Stimulated activated CD4-positive, alpha-beta T cell treated with anti-CD3 and anti-CD28 coated beads, Interleukin-1b, Interleukin-23, amount 100 ng/mL, for 24 hours (primary cell): ENCODE measurements at regions not wholly inside any gene's neighbourhood (a gene's known extent, or its start where the extent isn't known, plus 50 kb on each side); places are given as distances from the start of the nearest gene placed in this dataset.
"Not testable (repeated sequence)": the region's sequence is repeated elsewhere in the genome, so short reads cannot be mapped to it uniquely, and the experiment has no call there.

Source experiments
- DNase-seq, 4 experiments: peaks; one replicate each; pipeline ENCODE4 v3.0.0-alpha.2; 2020; ENCODE audit warnings: low read depth in 4 of 4, low spot score in 1 of 4

GRCh38 chr19:28148554-28148953 lies 1064.4 kb downstream of the UQCRFS1 start:
- no peak for DNase-seq

GRCh38 chr19:28142258-28142657 lies 1070.7 kb downstream of the UQCRFS1 start:
- no peak for DNase-seq

DNA sequence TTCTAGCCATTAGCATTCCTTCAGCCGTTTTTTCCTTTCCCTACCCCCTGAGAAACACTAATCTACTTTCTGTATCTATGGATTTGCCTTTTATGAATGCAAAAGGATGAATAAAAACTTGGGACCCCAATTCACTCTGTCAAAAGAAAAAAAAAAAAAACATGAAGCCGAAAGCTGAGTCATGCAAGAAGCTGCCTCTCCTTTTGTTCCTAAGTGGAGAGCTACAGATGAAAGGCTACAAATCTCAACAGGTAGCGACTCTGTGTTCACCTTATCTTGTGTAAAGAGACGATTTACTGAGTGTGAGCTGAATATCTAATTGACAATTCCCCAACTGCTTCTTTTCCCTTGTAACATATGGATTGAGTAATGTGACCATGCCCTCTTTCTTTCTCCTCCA lies 1072.8 kb downstream of the UQCRFS1 start:
- DNase-seq, result no peak

GRCh38 chr19:28137772-28138171 lies 1075.2 kb downstream of the UQCRFS1 start:
- no peak for DNase-seq

GRCh38 chr19:28136796-28137195 lies 1076.2 kb downstream of the UQCRFS1 start:
- no peak for DNase-seq

DNA sequence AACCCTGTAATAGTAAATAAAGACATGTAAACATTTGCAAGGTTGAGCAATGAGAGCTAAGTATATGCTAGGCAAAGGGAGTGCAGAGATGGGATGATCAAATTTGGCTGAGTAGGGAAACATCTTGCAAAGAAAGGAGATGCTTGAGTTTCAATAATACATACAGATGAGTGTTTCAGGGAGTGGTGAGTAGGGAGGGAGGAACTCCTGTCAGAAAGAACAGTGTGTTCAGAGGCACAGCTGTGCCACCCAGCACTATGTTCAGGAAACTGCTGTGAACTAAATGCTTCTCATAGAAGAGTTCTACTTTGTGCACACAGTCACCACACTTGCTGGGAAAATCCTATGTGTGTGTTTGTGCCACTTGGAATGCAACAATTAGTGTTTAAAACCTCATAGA lies 1077.1 kb downstream of the UQCRFS1 start:
- DNase-seq, result no peak

DNA sequence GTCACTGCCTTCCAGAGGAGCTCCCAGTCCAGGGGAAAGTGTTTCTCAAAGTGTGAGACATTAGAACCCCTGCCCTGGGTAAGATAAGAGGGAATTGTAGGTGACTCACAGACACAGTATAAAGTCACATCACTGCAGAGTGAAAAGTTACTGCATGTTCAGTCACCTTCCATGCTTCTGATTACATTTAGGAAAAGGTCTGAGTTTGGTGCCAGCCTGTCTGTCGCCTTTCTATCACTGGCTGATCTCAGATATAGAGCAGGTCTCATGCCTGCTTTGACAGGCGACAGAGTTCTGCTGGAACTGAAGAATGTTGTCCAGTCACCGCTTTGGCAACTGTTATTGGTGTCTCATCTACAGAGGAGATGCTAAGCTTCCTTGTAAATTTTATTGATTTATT lies 1078.6 kb downstream of the UQCRFS1 start:
- no peak for DNase-seq

DNA sequence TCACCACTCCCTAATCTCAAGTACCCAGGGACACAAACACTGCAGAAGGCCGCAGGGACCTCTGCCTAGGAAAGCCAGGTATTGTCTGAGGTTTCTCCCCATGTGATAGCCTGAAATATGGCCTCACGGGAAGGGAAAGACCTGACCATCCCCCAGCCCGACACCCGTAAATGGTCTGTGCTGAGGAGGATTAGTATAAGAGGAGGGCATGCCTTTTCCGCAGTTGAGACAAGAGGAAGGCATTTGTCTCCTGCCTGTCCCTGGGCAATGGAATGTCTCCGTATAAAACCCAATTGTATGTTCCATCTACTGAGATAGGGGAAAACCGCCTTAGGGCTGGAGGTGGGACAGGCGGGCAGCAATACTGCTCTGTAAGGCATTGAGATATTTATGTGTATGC lies 1082.1 kb downstream of the UQCRFS1 start:
- not testable (repeated sequence) for DNase-seq

DNA sequence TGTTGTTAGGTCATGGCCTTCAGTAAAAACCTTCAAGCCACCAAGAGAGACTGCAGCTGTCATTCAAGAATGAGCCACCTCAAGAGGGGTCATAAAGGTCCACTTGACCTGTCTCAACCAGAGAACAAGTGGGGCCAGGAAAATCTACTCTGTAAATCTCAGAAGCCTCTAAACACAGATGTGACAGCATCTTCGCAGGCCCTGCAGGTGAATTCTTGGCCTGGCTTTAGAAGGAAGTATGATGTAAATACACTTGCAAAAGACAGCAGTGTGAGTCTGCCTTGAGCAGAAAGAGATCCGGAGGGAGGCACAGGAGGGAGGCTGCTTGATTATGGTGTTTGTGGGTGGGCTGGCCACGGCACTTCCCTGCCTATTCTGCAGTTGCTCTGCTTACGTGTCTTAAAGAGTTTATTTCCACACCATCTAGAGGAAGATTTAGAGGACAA lies 1082.9 kb downstream of the UQCRFS1 start:
- DNase-seq, result no peak

GRCh38 chr19:28128341-28128740 lies 1084.6 kb downstream of the UQCRFS1 start:
- DNase-seq, result no peak

DNA sequence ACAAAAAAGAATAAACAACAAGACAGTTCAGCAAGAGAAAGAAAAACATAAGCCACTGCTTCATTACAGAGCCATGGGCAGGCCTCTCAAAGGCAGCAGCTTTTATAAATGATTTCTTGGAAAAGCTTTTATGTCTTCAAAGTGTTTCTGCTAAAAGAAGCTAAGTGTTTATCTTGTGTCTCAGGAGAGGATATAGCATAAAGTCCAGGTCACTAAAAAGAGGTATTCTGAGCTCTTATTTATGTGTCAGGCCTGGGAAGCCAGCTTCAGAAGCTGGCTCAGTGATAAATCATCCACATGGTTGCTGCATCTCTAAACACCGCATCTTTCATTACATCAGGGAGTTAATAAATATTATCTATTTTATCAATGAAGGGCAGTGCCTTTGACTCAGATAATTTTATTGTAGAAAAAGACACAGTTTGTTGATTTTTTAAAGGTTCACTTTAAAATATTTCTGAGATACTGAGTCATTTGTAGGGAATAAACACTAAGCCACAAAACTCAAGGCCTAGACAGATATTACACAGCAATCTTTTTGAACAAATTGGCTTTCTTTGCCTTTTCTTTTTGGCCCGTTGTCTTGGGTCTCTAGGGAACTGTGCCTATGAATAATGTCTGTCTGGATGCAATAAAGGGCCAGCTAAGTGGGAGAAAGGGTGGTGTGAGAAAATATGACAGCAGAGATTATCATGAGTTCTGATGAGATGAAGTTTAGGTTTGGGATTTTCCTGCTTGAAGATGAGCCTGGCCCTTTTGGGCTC lies 1086.6 kb downstream of the UQCRFS1 start:
- no peak for DNase-seq

GRCh38 chr19:28122734-28123133 lies 1090.2 kb downstream of the UQCRFS1 start:
- DNase-seq, result no peak

- DNase-seq, result no peak
Observed at GRCh38 chr19:28118235-28118634, 1094.7 kb downstream of the UQCRFS1 start.

DNA sequence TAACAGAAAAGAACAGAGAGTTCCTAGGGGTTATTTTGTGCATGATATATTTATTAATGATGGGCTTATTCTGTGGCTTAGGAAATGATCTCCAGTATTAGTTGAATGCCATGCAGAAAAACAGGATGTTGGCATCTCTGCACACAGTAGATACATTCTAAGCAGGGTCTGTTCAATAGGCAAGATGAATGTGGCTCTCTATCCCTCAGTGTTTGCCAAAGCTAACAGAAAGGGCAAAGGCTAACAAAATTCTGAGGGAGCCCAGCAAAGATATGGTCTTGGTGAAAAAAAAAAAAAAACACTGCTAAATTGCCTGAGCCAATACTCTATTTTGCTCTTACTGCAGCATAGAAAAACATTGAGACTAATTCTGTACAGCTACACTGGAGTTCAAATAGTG lies 1095.8 kb downstream of the UQCRFS1 start:
- no peak for DNase-seq

GRCh38 chr19:28116379-28116778 lies 1096.6 kb downstream of the UQCRFS1 start:
- DNase-seq, result not testable (repeated sequence)

GRCh38 chr19:28103921-28104320 lies 1109.0 kb downstream of the UQCRFS1 start:
- no peak for DNase-seq

DNA sequence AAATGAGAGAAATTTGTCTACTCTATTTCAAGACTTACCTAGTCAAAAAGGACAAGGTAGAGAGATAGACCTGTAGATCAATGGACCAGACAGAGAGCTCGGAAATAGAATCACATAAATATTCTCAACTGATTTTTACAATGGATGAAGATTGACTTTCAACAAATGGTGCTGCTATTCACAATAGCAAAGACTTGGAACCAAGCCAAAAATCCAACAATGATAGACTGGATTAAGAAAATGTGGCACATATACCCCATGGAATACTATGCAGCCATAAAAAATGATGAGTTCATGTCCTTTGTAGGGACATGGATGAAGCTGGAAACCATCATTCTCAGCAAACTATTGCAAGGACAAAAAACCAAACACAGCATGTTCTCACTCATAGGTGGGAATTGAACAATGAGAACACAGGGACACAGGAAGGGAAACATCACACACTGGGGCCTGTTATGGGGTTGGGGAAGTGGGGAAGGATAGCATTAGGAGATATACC lies 1128.2 kb downstream of the UQCRFS1 start:
- not testable (repeated sequence) for DNase-seq

DNA sequence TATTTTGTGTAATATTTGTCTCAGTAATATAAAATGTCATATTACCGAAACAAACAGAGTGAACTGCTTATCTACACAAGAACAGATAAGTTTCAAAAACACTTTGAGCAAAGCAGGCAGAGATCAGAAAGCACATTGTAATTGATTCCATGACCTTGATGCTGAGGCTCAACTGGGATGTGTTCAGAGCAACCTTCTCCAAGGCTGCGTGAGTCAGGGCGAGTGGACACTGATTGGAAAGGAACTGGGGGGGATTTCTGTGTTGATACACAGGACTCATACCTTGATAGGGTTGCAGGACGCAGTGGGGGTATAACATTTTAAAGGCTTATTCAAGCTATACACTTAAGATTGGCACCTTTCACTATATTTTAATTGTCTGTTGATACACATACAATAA lies 1136.3 kb downstream of the UQCRFS1 start:
- no peak for DNase-seq

- DNase-seq, result no peak
Observed at GRCh38 chr19:28075229-28075628, 1137.7 kb downstream of the UQCRFS1 start.

DNA sequence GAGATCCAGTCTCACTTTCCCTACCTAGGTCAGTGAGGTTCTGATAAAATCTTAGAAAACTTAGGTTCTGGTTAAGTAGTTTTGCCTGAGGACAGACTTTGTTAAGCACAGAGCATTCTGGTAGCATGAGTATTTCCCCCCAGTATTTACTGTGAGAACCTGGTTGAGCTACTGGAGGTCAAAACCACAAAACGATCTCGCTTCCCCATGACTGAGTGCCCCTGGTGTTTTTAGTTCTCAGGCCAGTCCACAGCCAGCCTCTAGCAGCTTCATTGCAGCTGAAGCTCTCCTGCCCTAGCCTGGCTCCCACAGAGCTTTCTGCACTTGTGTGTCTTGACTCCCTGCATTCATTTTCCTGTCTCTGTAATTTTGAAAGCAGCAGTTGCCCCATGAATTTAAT lies 1138.2 kb downstream of the UQCRFS1 start:
- DNase-seq, result no peak

GRCh38 chr19:28067882-28068281 lies 1145.1 kb downstream of the UQCRFS1 start:
- DNase-seq, result no peak

DNA sequence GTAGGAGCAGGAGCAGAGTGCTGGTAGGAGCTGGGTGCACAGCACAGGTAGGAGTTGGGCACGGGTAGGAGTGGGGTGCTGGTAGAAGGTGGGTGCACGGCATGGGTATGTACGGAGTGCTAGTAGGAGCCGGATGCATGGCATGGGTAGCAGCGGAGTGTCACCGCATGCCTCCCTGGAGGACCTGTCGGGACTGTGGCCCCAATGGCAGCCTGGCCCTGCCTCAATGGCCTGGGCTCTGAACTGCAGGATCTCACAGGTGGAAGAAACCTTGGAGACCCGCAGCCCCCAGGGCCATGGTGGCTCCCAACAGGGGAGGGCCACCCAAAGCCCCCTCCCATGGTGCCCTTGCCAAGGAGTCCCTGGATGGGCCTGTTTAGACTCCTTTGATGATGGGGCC lies 1146.0 kb downstream of the UQCRFS1 start:
- no peak for DNase-seq

DNA sequence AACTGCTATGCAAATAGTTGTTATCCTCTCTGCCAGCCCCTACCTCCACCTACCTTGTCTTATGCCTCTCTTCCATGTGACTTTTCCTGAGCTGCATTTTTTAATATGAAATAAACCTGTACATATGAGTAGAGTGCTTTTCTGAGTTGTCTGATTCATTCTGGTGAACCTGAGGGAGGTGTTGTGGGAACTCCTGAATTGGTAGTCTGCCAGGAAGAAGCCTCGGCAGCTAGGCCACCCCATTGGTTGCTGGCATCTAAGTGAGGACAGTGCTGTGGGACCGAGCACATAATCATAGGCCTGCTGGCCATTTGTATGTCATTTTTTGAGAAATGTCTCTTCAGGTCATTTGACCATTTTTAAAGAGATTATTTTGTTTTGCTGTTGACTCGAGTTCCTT lies 1146.8 kb downstream of the UQCRFS1 start:
- DNase-seq, result no peak
